BLaER1 treated with 17β-estradiol and CSF1 and Interleukin-3, amounts not matched to agents 10 nM and 100 nM (cell line): ENCODE measurements at regions not wholly inside any gene's neighbourhood (a gene's known extent, or its start where the extent isn't known, plus 50 kb on each side); places are given as distances from the start of the nearest gene placed in this dataset.

Experiments used
- H3K27ac ChIP-seq, 11 experiments: shearing (Covaris generic); formaldehyde crosslinking; 2 replicates each; pipeline ENCODE4 v1.8.1; 2022
- H3K27me3 ChIP-seq, 11 experiments: shearing (Covaris generic); formaldehyde crosslinking; 2 replicates each; pipeline ENCODE4 v1.8.1; 2022
- H3K36me3 ChIP-seq, 11 experiments: shearing (Covaris generic); formaldehyde crosslinking; 2 replicates each; pipeline ENCODE4 v1.8.1; 2022
- H3K4me1 ChIP-seq, 10 experiments: shearing (Covaris generic); formaldehyde crosslinking; 2 replicates each; pipeline ENCODE4 v1.8.1; 2022
- H3K4me2 ChIP-seq, 11 experiments: shearing (Covaris generic); formaldehyde crosslinking; 2 replicates each; pipeline ENCODE4 v1.8.1; 2022
- H3K4me3 ChIP-seq, 10 experiments: shearing (Covaris generic); formaldehyde crosslinking; 2 replicates each; pipeline ENCODE4 v1.8.1; 2022
- H3K9ac ChIP-seq, 11 experiments: shearing (Covaris generic); formaldehyde crosslinking; 2 replicates each; pipeline ENCODE4 v1.8.1; 2022
- H3K9me3 ChIP-seq, 11 experiments: shearing (Covaris generic); formaldehyde crosslinking; replicated peaks in 1 of 11; 2 replicates each; pipeline ENCODE4 v1.8.1; 2022
- H4K20me1 ChIP-seq, 11 experiments: shearing (Covaris generic); formaldehyde crosslinking; 2 replicates each; pipeline ENCODE4 v1.8.1; 2022
- Cebpa-rat ChIP-seq, 11 experiments: shearing (Covaris generic); IDR thresholded peaks; 2 replicates each; pipeline ENCODE4 v1.8.1; 2022

GRCh38 chr2:224181534-224182155 is 142.6 kb upstream of the SERPINE2 start:
- Histone ChIP-seq H3K4me3 (no peak overlapping the region), H3K27me3 (no peaks in the 10 kb centered on the region), H3K9me3 (peaks cover 0 to 11% (median 3%) of the 10 kb centered on the region in 11 experiments; a peak in 5 of 22 replicates), H4K20me1 (no peaks in the 10 kb centered on the region), H3K4me1 (no peaks in the 10 kb centered on the region), H3K4me2 (no peak overlapping the region), H3K27ac (no peak overlapping the region), H3K9ac (no peak overlapping the region), H3K36me3 (no peaks in the 10 kb centered on the region)
- TF ChIP-seq Cebpa-rat (IDR thresholded peaks at IDR 0.05): no peak

DNA sequence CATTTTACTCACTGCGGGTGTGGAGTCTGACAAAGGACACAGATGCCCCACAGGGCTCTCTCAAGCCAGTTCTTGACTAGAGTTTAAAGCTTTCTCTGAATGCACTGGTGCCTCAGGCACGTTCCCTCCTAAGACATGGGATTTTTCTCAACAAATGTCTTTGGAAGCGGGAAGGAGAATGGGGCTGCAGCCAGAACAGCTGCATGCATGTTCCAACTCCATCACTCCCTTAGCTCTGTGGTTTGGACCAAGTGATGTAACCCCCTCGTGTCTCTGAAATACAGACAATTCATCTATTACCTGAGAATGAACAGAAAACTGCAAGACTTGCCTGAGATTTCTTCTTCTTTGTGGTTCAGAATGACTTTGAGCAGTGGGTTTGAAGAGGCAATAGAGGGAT is 141.7 kb upstream of the SERPINE2 start:
- H4K20me1 ChIP-seq: no peaks in the 10 kb centered on the region
- H3K4me1 ChIP-seq: peaks cover 0 to 4% (median 0%) of the 10 kb centered on the region in 10 experiments; a peak in 8 of 20 replicates
- no peak overlapping the region for H3K4me2 ChIP-seq
- TF ChIP-seq Cebpa-rat (IDR thresholded peaks at IDR 0.05): no peak
- H3K27ac ChIP-seq: no peak overlapping the region
- H3K4me3 ChIP-seq: no peak overlapping the region
- no peak overlapping the region for H3K9ac ChIP-seq
- peaks cover 0 to 11% (median 3%) of the 10 kb centered on the region in 11 experiments; a peak in 5 of 22 replicates for H3K9me3 ChIP-seq
- H3K36me3 ChIP-seq: no peaks in the 10 kb centered on the region
- no peaks in the 10 kb centered on the region for H3K27me3 ChIP-seq

DNA sequence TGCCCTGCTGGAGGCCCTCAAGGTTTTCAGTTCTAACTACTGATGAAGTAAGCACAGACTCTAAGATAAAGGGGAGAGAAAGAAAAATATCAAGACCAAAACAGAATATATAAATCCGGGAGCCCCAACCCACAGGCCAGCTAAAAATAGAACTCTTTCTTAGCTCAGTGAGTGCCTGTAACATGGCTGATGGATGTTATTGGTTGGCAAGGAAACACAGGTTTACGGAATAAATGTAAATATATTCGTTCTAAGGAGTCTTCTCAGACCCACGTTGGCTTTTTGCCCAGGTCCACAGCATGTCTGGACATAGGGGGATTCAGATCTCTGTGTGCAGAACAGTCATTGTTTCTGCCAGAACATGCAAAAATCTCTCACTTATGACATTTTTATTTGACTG is 139.0 kb upstream of the SERPINE2 start:
- Histone ChIP-seq H3K4me1 (peaks cover 0 to 22% (median 8%) of the 10 kb centered on the region in 10 experiments; a peak in 15 of 20 replicates), H3K4me3 (no peak overlapping the region), H3K9ac (no peak overlapping the region), H3K27ac (no peak overlapping the region), H3K27me3 (no peaks in the 10 kb centered on the region), H3K36me3 (no peaks in the 10 kb centered on the region), H3K4me2 (no peak overlapping the region), H3K9me3 (peaks cover 0 to 11% (median 0%) of the 10 kb centered on the region in 11 experiments; a peak in 5 of 22 replicates), H4K20me1 (no peaks in the 10 kb centered on the region)
- no peak for TF ChIP-seq Cebpa-rat (IDR thresholded peaks at IDR 0.05)

DNA sequence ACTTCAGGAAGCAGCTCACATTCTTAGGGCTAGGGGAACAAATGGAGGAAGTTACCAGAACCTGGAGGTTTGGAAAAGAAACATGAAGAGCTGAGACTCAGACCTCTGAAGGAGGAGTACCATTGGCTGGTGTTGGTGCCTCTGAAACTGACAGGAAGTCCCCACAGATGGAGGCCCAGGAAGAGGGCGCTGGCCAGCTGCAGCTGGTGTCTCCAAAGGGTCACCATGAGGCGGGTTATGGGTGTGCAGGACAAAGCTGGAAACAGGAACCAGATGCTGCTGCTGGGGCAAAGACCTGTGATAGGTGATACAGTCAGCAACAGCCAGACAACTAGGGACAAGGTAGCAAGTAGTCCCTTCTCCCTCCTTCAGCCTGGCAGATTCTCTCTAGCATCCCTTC is 136.5 kb upstream of the SERPINE2 start:
- no peak for TF ChIP-seq Cebpa-rat (IDR thresholded peaks at IDR 0.05)
- Histone ChIP-seq H3K36me3 (no peaks in the 10 kb centered on the region), H3K9me3 (peaks cover 0 to 10% (median 0%) of the 10 kb centered on the region in 11 experiments; a peak in 5 of 22 replicates), H3K4me3 (no peak overlapping the region), H3K27ac (no peak overlapping the region; a peak in 1 of 22 replicates), H3K27me3 (no peaks in the 10 kb centered on the region), H3K9ac (no peak overlapping the region), H4K20me1 (no peaks in the 10 kb centered on the region), H3K4me2 (peak overlapping the region in 8 of 11 experiments; percentile 5 to 52 (median 32); a peak in 8 of 22 replicates), H3K4me1 (peaks cover 0 to 31% (median 10%) of the 10 kb centered on the region in 10 experiments; a peak in 15 of 20 replicates)

- Histone ChIP-seq H4K20me1 (no peaks in the 10 kb centered on the region), H3K9ac (no peak overlapping the region), H3K9me3 (peaks cover 0 to 4% (median 0%) of the 10 kb centered on the region in 11 experiments; a peak in 1 of 22 replicates), H3K27ac (no peak overlapping the region; a peak in 1 of 22 replicates), H3K27me3 (no peaks in the 10 kb centered on the region), H3K4me1 (peaks cover 0 to 31% (median 10%) of the 10 kb centered on the region in 10 experiments; a peak in 15 of 20 replicates), H3K4me2 (peak overlapping the region in 2 of 11 experiments; percentile 43 to 52; a peak in 2 of 22 replicates), H3K36me3 (no peaks in the 10 kb centered on the region), H3K4me3 (no peak overlapping the region)
- TF ChIP-seq Cebpa-rat (IDR thresholded peaks at IDR 0.05): no peak
Observed at GRCh38 chr2:224174990-224175389, 135.9 kb upstream of the SERPINE2 start.

- Histone ChIP-seq H3K27me3 (no peaks in the 10 kb centered on the region), H3K4me2 (no peak overlapping the region), H3K9ac (no peak overlapping the region), H3K27ac (no peak overlapping the region), H3K36me3 (no peaks in the 10 kb centered on the region), H3K9me3 (no peaks in the 10 kb centered on the region; a peak in 1 of 22 replicates), H3K4me3 (no peak overlapping the region), H4K20me1 (no peaks in the 10 kb centered on the region), H3K4me1 (peaks cover 0 to 31% (median 10%) of the 10 kb centered on the region in 10 experiments; a peak in 15 of 20 replicates)
- no peak for TF ChIP-seq Cebpa-rat (IDR thresholded peaks at IDR 0.05)
Observed at GRCh38 chr2:224174521-224174920, 135.4 kb upstream of the SERPINE2 start.

DNA sequence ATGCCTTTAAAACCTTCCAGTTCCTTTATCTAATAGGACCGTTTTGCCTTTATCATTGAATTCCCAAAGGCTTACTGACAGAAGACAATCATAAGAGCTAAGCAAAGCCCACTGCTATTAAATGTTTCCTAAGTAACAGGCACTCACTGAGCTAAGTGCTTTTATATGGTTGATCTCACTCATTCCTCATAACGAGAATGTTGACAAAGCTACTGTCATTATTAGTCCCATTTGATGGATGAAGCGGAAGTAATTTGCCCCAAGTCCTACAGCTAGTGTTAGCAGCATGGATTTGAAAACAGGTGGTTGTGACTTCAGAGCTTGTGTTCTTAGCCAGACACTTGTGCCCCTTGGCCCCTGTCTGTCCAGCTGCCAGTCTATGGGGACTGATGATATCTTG is 134.8 kb upstream of the SERPINE2 start:
- Histone ChIP-seq H3K27me3 (no peaks in the 10 kb centered on the region), H3K4me2 (peak overlapping the region in 7 of 11 experiments; percentile 38 to 81 (median 53); a peak in 14 of 22 replicates), H3K36me3 (no peaks in the 10 kb centered on the region), H3K27ac (peak overlapping the region in 2 of 11 experiments; percentile 8 to 49; a peak in 2 of 22 replicates), H3K9me3 (no peaks in the 10 kb centered on the region), H3K9ac (no peak overlapping the region), H3K4me1 (peaks cover 0 to 31% (median 10%) of the 10 kb centered on the region in 10 experiments; a peak in 15 of 20 replicates), H3K4me3 (no peak overlapping the region), H4K20me1 (no peaks in the 10 kb centered on the region)
- no peak for TF ChIP-seq Cebpa-rat (IDR thresholded peaks at IDR 0.05)

GRCh38 chr2:224173210-224173609 is 134.1 kb upstream of the SERPINE2 start:
- Histone ChIP-seq H3K9ac (no peak overlapping the region), H3K27me3 (no peaks in the 10 kb centered on the region), H3K9me3 (peaks cover 0 to 6% (median 0%) of the 10 kb centered on the region in 11 experiments; a peak in 1 of 22 replicates), H4K20me1 (no peaks in the 10 kb centered on the region), H3K27ac (peak overlapping the region in 3 of 11 experiments; percentile 8 to 49 (median 19); a peak in 3 of 22 replicates), H3K4me3 (no peak overlapping the region), H3K36me3 (no peaks in the 10 kb centered on the region), H3K4me1 (peaks cover 0 to 31% (median 10%) of the 10 kb centered on the region in 10 experiments; a peak in 15 of 20 replicates), H3K4me2 (peak overlapping the region in 7 of 11 experiments; percentile 38 to 81 (median 53); a peak in 14 of 22 replicates)
- TF ChIP-seq Cebpa-rat (IDR thresholded peaks at IDR 0.05): no peak

- Histone ChIP-seq H4K20me1 (no peaks in the 10 kb centered on the region), H3K9ac (no peak overlapping the region), H3K4me1 (peaks cover 0 to 31% (median 10%) of the 10 kb centered on the region in 10 experiments; a peak in 15 of 20 replicates), H3K9me3 (peaks cover 0 to 16% (median 5%) of the 10 kb centered on the region in 11 experiments; a peak in 9 of 22 replicates), H3K36me3 (no peaks in the 10 kb centered on the region), H3K4me2 (no peak overlapping the region), H3K4me3 (no peak overlapping the region), H3K27me3 (no peaks in the 10 kb centered on the region), H3K27ac (no peak overlapping the region)
- no peak for TF ChIP-seq Cebpa-rat (IDR thresholded peaks at IDR 0.05)
Observed at GRCh38 chr2:224171226-224171625, 132.1 kb upstream of the SERPINE2 start.
